OCI-M1 (cell line): ENCODE measurements at regions not wholly inside any gene's neighbourhood (a gene's known extent, or its start where the extent isn't known, plus 50 kb on each side); places are given as distances from the start of the nearest gene placed in this dataset.

ENCODE experiments used
- DNase-seq: peaks from one replicate; lab custom pipeline; 2025; lab: John Stamatoyannopoulos, UW

DNA sequence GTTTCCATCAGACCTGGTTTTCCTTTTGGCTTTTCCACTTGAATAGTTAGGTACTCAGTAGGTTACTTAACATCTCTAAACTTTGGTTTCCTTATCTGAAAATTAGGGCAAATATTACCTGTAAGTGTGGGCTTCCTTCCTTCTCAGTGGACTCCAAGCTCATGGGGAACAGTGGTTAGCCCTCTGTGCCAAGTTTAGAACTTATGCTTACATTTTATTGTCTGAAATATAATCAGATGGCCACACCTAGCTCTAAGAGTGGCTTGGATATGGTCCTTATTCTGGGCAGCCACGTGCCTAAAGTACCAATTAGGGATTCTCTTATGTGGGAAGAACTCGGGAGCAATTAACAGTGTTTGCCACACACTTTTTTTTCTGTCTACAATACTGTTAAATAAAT is 133.9 kb downstream of the UCHL1 start:
- no peak for DNase-seq

DNA sequence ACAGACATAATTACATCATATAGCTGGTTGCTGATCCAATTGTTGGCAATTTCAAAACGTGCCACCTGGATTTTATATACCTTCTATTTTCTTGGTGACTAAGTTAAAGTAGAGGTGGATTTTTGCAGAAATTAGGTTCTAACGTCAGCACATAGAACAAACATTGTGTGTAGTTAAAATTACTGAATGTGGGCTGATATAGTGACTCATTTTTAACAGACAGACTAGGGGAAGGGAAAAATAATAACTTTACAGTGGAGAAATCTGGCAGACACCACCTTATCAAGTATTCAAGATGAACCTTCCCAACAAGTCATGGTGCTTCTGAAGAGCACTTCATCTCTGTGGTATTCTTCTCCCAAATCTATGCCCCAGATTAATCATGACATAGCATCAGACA is 134.5 kb downstream of the UCHL1 start:
- no peak for DNase-seq

DNA sequence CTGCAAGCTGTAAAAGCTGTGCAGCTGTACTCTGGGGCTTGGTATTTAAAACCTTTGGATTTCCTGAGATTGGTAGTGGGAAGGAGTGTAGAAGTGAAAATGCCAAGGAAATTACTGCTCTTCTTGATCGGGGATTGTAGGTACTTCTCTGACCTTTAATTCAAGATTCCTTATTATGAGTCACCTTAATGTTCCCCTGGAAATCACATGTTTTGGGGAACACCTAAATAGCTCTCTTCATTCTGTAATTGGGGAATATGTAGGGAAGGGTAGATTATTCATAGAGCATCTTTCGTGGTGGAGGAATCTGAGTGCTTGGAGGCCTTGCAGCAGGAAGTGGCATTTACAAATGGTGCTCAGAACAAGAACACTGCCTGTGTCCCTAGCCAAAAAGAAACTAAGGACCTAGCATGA is 137.8 kb downstream of the UCHL1 start:
- DNase-seq: no peak

DNA sequence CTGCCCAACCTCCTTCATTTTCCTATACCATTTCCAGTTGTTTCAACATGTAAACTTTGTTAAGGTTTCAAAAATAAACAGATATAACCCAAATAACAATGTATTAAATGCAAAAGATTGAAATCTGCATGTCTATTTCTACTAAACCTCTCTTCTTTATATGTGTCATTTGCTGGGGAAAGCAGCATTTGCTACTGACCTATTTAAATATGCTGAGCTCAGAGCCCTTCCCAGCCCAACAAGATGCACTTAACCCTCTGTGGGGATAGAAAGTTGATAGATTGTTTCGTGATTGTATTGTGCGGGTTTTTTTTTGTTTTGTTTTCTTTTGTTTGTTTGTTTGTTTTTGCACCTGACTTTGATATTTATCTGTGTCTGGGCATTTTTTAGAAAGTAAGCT is 139.5 kb downstream of the UCHL1 start:
- no peak for DNase-seq

DNA sequence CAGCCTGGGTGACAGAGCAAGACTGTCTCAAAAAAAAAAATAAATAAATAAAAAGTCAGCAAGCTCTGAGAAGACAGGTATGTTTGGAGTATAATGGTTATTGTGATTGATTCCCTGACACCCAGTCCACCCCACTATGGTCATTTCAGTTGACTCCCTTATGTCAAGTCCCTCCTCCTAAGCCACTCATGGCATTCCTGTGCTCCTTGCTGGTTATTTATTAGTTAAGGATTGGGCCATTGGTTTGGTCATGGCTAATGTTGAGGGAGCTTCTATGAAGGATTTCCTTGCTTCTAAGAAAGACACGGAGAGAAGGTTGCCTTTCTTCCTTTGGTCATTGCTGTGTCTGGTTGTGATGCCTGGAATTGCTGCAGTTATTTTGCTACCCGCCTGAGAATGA is 140.1 kb downstream of the UCHL1 start:
- no peak for DNase-seq

DNA sequence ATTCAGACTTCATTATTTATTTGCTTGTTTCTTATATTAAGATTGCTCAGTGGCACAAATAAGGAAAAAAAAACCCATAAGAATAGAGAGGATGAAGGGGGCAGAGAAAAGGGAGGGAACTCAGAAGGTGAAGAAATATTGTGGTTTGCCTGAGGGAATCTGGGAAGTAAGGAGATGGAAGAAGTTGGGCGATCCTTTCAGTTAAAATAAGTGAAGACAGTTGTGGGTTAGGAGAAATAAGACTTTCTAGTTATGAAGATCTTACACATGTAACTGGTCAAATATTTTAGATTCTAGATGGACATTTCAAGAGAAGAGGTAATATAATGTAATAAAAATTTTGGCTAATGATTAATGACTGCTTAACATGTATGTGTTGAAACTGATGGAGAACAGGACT is 138.7 kb upstream of the LIMCH1 start:
- no peak for DNase-seq

DNA sequence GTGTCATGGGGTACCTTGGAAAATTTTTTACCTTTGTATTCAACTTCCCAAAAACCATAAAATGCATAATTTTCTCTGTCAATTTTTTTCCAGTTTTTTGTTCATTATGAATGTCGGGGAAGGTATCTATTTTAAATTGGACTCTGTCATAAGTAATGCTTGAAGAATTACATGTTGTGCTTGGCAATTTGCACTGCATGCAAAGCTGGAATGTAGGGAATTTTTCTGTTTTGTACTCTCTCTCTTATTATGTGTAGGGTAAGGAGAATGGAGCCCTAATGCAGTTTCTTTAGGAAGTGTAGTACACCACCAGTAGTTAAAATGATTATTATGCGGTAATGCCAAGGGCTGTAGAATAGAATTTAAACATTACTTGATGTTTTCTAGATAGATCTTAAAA is 137.7 kb upstream of the LIMCH1 start:
- no peak for DNase-seq

DNA sequence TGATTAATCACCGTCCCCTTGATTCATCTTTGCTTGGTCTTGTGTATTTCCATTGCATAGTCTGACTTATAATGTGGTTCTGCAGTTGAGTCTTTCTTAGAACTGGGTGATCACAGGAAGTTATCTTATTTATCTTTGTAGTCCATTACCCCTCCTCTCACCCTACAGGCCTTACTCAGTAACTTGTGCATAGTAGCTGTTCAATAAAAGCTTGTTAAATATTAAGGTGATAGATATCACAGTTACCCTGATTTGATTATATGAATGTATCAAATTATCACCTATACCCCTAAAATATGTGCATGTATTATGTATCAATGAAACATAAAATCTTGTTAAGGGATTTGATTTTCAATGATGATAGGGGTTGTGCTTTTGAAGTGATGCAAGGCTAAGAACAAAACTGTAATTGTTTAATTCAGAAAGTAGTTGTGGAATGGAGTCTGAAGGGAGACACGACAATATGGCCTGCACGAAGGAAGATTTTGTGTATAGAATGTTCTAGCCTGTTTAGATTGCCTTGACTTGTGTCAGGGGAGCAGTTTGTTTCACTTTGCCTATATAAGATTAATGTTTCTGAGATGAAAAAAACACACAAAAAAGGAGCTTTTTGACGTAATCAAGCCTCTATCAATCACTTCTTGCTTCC is 132.4 kb upstream of the LIMCH1 start:
- no peak for DNase-seq

DNA sequence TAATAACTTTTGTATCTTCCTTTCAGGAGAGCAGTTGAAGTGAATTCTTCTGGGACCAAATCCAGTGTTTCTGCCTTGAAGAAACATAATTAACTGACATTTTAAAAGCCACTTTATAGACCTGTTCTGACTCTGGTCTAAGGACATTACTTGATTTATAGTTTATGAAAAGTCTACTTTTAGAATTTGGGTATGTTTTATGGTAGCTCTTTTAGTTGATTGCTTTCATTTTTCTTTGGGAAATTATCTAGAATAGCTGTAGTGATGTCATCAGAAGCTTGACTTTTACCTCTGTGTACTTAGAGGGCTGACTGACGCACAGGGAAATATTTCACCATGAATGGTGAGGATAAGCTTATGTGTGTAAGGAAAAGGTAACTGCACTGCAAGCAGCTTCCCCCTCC is 131.8 kb upstream of the LIMCH1 start:
- no peak for DNase-seq

DNA sequence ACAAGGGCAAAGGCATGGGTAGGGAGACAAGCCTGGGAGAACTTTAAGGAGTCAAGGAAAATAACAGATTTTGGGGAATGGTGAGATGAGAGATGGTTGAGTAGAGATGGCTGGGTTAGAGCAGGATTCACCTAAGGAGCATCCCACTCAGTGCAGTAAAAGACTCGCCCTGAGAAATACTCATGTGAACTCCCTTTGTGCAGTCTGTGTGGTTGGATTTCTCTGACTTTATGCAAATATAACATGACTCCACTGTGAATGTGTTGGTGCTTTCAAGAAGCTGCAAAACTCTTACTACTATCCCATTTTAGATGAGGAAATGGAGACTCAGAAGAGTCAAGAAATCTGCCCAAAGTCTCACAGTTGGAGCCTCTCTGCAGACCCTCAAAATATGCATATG is 129.8 kb upstream of the LIMCH1 start:
- no peak for DNase-seq

DNA sequence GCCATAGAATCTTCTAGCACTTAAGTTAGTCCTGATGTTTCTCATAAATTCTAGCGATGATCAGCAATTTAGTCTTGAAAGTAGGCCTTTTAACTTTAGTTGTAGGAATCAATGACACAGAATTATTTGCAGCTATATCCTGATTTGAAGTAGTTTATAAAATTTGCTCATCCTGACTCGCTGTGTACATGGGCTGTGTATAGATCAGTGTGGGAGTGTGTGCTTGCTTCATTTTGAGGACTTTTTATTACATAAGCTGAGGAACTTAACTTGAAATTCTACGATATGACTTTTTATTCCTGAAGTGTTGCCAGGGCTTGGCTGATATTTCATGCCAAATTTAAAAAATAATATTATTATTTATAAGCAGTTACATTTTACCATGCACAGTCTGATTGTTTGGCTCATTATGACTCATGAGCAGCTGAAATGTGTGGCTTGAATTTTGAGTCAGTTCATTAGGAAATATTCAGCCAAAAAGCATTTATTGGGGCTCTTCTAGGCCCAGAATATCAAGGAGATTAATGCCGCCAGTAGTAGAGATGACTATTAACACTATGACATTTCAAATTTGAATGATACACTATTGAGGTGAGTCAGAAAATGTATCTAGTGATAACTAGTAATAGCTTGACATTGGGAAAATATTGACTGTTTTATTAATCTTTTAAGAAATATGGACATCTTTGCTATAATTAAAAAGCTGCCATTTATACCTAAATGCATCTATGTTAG is 128.9 kb upstream of the LIMCH1 start:
- DNase-seq: no peak

DNA sequence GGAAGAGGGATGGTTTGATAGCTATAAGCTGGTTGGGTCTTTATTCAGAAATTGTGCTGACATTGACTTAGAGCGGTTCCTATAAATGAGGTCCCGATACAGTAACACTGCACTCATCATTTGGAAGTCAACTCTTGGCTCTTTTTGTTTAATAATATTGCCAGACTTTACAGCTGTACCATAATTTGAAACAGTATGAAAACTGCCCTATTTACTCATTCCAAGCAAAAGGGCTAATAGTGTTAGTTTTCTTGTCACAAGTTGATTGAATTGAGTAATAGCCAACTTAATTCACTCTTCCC is 128.4 kb upstream of the LIMCH1 start:
- no peak for DNase-seq

DNA sequence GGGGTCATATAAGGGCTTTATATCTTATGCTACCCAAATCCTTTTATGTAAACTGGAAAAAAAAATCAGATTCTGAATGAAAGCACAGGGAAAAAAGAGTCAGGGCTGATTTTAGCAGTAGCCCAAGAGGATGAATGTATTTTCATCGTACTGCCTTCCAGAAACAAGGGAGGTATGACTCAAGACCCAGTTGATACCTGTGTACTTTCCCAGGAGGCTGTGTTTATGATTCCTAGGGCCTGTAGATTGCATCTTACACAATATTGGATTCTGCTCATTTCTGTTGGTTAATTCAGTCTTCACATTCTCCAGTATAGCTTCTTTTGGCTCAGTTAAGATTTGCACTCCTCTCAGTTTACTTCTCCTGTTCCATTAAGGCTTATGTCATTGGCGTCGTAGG is 127.9 kb upstream of the LIMCH1 start:
- no peak for DNase-seq

DNA sequence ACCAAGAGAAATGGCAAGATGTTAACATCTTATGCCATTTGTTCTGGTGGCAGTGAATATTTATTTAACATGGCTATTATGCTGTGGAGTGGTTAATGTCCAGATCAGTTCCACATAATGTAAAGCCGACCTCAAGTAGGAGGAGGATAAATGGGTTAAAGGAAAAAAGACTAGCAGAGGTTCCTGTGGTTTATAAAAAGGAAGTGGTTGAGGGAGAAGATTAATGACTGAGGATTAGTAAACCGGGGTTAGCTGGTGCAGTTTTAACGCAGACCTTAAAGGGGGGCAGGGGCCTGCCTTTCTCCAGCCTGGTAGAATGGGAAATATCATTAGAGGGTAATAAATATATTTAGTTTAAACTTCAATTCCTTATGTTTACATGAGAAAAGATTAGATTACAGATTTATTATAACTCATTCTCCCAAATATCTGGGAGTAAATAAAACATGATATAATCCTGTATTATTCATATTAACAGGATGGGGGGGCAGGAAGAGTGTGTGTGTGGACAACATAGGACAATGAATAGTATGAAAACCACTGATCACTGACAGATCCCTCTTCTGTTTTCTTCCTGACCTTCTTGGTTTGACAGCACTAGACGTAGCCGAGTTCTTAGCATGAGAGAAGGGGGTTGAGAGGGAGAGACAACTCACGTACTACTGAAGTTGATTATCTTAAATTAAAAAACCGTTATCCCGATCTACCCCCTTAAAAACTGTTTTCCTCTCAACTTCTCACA is 124.1 kb upstream of the LIMCH1 start:
- DNase-seq: peak; percentile 9

DNA sequence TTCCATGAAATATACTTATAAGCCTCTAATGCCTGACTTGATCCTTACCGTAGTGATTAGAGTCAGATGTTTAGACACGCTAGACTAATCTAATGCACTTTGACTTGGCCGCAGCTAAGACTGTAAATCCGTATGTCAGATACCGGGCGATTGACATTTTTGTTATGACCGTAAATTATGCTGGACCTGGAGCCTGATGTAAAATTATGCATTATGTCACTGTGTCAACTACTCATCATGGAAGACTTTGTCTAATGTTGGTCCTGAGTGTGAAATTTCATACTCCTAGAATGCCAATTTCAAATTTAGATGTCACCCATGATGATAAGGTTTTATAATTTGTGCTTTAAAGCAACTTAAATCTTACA is 123.6 kb upstream of the LIMCH1 start:
- DNase-seq: no peak

DNA sequence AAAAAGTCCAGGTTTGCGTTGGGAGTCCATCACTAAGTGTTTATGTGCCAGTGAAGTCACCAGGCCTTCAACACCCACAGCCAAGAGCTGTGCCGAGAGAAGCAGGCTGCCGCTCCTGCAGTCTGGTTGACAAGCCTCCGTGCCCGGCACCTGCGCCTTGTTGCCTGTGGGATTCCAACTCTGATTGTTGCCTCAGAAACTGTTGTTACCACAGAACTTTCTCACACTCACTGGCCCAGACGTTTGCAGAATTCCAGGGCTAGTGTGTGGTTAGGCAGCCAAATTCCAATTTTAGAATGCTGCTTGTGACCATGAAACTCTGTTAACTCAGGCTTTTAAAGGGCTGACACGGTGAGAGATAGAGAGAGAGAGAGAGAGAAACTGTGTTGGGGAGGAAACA is 119.5 kb upstream of the LIMCH1 start:
- no peak for DNase-seq

DNA sequence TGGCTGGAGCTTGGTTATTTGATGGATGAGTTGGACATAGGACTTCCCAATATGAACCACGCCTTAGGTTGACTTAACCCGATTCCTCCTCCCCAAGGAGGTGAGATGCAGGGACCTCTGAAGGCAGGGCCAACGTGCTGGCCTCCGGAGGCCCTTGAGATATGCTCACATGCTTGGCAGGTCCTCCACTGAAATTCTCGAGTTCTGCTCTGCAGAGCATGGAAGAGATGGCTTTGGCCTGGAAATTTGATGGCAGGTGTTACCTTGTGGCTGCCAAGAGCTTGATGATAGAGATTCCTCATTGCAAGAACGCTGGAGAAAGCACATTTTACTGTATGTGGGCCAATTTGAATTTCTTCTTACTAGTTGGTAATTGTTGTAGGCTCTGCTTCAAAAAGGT is 117.4 kb upstream of the LIMCH1 start:
- DNase-seq: no peak

DNA sequence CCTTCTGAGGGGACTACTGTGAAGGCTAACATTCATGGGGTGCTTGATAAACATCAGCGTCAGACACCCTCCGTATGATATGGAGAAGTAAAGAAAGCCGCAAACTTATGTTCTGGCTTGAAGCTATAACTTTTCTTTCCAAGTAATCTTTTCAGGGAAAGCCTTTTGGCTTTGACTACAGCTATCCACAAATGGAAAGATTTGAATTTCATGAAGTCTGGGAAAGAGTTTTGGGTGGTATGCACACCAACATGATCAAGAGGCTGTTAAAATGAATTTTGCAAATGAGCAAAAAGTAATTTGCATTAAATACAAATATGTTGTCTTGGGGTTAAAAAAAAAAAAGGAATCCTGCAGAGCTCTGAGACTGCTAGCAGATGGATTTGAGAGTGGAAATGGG is 114.8 kb upstream of the LIMCH1 start:
- no peak for DNase-seq

DNA sequence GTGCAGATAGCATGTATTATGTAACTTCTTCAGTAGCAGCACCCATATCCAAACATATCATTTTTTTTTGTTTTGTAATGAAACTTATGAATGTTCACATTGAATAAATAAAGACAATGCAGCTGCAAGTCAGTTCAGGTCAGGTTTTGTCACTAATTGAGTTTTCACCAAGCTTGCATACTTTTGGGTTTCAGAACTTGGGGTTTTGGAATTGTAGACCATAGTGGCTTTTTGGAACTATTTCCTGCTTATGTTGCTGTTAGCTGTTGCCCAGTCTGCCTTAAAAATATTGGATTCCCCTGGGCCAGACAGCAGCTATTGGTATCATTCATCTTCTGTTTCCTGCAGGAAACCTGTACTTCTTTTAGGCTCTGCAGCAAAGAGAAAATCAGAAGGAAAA is 113.4 kb upstream of the LIMCH1 start:
- DNase-seq: no peak

DNA sequence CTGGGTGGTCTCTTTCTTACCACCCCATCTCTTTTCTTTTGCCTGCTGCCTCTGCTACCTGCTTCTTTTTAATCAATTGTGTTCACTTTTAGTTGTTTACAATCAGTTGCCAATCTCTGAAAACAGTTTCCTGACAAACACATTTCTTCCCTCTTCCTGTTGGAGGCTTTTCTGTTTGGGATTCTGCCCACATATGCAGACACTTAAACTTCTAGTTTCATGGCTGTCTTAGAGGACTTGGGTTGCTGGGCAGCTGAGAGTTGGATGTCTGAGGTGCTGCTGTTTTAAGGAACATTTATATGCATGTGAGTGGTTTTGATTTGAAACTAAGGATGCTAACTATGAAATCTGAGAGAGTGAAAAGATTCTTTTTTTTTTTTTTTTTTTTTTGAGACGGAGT is 112.3 kb upstream of the LIMCH1 start:
- DNase-seq: no peak

DNA sequence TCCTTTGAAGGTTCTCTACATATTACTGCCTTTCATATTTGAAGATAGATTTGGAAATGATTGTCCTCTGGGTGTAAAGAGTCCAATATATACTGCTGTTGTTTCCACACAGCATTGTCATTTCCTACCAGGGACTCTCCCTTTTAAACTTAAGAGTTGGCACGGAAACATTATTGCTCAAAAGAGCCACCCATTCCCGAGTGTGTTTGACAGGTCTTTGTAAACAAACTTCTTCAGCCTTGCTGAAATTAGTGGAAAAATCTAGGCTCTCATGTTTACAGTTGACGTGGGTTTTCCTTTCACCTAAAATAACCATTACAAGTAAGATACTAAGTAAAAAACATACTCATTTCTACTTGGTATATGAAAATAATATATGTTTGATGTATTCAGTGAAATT is 111.4 kb upstream of the LIMCH1 start:
- no peak for DNase-seq

DNA sequence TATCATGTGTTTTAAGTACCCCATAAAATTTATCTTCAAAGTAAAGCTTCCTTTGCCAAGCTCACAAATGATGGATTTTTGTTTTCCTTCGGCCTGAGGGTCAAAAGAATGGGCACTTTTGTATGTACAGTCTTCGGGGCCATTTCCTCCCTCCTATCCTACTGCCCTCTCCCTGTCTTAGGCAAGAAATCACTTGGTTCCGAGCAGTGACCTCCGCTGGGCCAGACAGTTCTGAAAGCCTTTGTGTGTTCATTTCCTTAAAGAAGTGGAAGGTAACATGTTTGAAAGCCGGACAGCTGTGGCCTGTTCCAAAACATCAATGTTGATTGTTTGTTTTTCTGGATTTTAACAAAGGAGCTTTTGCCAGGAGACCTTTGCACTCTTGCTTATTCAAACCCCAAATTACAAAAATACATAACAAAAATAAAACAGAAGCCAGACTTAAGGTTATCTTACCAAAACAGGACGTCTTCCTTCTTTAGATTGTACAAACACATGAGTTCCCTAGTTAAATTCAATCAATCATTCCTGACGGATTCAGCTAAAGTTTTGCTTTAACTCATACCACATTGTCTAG is 110.6 kb upstream of the LIMCH1 start:
- DNase-seq: no peak

DNA sequence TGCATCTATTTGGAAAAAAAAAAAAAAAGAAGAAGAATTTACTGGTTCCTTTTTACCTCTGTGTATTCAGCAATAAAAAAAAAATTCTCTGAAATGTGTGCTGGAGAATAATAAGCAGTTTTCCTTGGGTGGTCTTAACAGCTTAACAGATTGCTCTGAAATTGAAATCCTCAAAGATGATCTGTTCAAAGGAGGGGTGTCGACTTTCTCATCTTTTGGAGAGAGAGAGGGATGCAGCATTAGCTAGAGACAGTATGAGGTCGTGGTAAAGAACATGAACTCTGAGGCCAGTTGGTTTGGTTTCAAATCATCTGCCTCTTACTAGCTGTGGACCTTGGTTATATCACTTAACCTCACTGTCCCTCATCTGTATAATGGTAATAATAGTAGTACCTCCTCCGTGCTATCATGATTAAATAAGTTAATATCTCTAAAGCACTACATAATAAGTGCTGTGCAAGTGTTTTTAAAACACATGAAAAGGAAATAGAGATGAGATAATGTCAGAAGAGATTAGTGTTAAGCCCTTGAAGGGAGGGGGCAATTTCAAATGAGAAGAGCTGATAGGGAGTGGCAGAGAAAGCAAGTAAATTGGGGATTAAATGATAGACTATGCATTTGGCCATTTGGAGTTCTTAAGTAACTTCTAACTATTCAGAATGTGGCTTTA is 109.9 kb upstream of the LIMCH1 start:
- DNase-seq: no peak
